ENCODE measurements at regions not wholly inside any gene's neighbourhood (a gene's known extent, or its start where the extent isn't known, plus 50 kb on each side); places are given as distances from the start of the nearest gene placed in this dataset.
"Not testable (repeated sequence)": the region's sequence is repeated elsewhere in the genome, so short reads cannot be mapped to it uniquely, and the experiment has no call there.

DNA sequence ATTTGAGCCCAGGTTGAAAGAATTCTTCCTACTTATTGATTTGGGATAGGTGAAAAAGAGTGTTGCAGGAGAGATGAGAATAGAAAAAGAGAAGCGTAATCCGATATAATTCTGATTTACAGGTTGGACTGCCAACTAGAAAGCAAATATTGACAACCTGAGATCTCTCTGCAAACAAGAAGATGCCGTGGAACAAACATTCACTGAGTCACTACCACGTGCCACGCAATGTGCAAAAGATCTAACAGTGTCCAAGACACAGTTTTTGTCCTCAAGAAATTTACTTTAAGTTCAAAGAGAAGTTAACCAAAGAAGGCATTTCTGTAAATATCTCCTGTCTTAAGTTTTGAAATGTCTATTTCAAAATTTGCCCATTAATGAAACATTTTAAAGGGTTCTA, 578.0 kb upstream of the ARID1B start:
- no peak for DNase-seq (ENCODE audit: low read depth in 1 of 2, low spot score in 1 of 2)

DNA sequence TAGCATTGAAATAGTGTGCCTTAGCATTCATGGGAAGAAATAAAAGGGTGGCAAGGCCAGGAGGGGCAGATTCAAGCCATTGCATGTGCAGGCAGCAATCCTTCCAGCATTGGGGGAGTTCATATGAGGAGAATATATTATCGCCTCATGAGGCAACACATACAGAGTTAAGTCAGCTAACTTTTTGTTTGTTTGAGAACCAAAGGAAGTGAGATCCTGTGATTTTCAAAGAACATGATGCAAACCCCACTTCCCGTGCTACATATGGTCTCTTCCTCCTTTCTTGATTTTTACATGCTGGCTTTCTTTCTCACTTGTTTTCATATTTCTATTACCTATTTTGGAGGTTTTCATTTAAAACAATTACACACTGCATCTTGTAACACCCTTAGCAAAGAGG, 579.7 kb upstream of the ARID1B start:
- DNase-seq (ENCODE audit: low read depth in 1 of 2, low spot score in 1 of 2) = no peak

DNA sequence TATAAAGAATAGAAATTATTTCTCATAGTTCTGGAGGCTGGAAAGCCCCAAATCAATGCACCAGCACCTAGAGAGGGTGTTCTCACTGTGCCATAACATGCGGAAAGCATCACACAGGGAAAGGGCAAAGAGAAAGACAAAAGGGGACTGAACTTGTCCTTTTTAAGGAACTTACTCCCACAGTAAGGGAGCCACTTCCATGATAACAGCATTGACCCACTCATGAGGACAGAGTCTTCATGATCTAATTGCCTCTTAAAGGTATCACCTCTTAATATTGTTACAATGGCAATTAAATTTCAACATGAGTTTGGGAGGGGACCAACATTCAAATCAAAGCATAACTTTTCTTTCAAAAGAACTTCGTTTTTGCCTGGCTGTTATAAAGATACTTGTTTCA, 582.2 kb upstream of the ARID1B start:
- DNase-seq (ENCODE audit: low read depth in 1 of 2, low spot score in 1 of 2) = no peak

DNA sequence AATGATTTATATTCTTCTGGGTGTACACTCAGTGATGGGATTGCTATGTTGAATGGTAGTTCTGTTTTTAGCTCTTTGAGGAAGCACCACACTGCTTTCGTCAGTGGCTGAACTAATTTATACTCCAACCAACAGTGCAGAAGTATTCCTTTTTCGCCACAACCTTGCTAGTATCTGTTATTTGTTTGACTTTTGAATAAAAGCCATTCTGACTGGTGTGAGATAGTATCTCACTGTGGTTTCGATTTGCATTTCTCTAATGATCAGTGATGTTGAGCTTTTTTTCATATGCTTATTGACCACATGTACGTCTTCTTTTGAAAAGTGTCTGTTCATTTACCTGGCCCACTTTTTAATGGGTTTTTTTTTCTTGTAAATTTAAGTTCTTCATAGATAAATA, 583.8 kb upstream of the ARID1B start:
- no peak for DNase-seq (ENCODE audit: low read depth in 1 of 2, low spot score in 1 of 2)

DNA sequence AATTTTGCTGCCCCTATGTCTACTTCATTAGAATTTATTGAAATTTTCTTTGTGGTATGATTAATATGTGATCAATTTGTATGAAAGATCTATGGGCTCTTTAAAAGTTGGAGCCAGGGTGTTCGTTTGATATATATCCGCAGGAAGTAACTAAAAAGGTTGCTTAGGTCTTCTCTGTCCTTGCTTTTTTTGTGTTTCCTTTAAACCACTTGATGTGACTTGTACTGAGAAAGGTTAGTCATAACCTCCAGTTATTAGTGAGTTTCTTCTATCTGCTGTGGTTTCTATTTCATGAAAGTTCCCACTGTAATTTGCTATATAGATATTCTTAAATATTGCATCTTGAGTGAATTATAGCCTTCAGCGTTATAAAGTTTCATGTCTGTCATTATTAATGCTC, 585.3 kb upstream of the ARID1B start:
- DNase-seq (ENCODE audit: low read depth in 1 of 2, low spot score in 1 of 2) = no peak

DNA sequence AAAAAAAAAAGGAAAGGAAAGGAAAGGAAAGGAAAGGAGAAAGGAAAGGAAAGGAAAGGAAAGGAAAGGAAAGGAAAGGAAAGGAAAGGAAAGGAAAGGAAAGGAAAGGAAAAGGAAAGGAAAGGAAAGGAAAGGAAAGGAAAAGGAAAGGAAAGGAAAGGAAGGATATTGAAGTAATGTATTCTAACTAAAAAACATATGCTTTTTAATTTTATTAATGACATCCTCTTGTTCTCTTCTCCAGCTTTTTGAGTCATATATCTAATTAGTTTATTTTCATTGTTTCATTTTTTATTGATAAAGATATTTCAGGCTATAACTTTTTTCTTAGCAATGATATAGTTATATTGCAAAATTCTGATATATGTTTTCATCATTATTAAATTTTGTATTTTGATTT, 585.8 kb upstream of the ARID1B start:
- DNase-seq (ENCODE audit: low read depth in 1 of 2, low spot score in 1 of 2) = not testable (repeated sequence)

DNA sequence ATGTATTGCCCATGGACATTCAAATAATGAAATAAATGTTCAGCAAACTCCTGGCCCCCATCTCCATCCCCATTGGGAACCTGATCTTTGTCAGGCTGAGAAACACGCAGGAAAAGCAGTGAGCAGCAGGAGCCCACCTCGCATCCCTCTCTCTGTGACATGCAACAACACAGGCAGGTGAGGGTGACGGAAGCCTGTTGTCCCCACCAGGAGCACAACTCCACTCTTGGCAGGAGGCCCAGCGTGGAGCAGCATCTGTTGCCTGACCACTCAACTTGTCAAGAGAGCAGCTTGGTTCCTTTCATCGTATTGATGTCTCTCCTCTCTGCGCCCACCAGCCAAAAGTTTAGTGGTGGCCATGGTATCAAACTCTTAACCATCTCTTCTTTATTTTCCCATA, 586.9 kb upstream of the ARID1B start:
- DNase-seq (ENCODE audit: low read depth in 1 of 2, low spot score in 1 of 2) = no peak

DNA sequence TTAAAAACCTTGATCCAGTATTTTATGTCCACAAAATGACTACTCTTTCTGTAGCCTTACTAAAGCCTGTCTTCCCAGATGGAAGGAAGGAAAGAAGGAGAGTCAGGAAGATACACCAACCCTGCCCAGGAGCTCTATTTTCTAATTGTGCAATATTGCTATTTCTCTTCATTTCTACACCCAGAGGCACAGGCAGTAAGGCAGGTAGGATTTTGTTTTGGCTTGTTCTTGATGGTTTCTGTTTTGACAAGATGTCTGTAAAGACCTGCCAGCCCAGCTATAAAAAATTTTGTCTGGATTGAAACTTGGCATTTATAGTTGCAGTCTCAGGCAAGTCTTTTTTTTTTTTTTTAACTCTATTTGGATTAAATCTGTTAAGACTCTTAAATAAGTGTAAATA, 587.5 kb upstream of the ARID1B start:
- no peak for DNase-seq (ENCODE audit: low read depth in 1 of 2, low spot score in 1 of 2)

DNA sequence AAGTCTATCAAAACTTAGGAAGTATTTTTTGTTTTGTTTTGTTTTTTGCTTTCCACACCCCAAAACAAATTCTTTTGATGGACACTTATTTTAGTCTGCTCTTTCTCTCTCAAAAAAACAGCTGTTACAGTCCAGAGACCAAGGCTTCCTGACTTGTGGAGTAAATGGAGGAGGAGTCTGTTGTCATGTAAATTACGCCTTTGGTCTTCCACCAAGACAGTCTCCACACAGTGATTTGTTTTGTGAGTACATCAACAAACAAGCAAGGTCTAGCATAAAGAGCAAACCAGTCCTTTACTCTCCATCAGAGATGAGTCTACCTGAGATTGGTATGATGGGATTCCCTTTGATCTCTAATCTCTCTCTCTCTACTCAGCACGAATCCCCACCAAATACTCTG, 588.0 kb upstream of the ARID1B start:
- no peak for DNase-seq (ENCODE audit: low read depth in 1 of 2, low spot score in 1 of 2)

DNA sequence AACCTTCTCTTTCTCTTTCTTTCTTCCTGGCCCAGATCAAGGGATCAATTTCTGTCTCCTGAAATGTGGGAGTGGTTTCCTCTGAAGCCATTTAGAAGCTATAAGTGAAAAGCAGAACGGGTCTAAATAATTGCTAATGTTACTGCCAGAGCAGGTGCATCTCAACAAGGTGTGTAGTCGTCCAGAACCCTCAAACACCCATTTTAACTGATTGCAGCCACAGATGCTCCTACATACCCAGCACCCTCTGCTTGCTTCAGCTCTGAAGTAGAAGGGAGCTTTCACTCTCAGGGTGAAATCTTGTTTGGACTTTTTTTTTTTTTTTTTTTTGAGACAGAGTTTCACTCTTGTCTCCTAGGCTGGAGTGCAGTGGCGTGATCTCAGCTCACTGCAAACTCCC, 592.1 kb upstream of the ARID1B start:
- DNase-seq (ENCODE audit: low read depth in 1 of 2, low spot score in 1 of 2) = no peak

DNA sequence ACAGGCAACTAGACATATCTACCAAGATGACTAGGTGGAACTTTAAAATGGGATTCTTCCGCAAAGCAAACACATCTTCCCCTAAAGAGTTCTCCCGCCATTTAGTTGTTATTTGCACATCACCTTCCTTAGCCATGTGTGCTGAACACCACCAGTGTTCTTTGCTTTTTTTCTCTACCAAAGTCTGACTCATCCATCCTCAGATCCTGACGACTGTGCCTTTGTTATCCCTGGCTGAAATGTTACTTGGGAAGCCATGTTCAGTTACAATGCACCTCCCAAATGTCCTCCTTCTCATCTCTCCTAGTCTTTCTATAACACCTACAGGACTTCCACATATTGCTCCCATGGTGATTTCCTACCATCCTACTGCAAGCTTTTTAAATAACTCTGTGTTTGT, 593.5 kb upstream of the ARID1B start:
- no peak for DNase-seq (ENCODE audit: low read depth in 1 of 2, low spot score in 1 of 2)

DNA sequence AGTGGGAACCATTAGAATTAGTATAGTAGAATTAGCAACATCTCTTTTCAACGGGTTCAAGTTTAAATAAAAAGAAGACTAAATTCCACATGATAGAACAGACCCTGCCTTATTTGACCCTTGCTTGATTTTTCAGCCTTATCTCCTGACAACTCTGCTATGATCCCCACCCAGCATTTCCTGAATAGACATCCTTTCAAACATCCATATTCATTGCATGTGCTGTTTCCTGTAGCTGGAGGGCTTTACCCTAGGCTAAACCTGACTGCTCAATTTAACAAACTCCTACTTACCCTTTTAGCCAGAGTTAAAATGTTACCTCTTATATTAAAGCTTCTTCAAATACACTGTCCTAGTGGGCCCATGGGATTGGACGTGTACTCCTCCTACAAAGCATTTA, 594.8 kb upstream of the ARID1B start:
- no peak for DNase-seq (ENCODE audit: low read depth in 1 of 2, low spot score in 1 of 2)

DNA sequence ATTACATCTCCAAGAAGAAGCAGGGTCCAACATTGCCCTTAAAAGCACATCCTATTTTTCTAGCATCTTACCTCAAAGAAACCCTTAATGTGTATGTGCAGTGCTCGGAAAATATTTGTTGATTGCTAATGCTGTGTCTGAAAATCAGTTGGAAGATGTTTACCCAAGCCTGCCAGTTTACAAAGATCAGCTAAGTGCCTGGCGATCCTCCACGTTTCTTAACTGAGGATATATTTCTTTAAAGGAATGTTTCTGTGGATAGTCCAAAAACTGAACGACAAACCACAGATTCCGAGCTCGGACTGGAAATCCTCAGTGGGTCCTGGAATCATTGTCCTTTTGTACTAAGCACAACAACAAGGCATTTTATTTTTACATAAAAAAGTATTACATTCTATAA, 595.7 kb upstream of the ARID1B start:
- DNase-seq (ENCODE audit: low read depth in 1 of 2, low spot score in 1 of 2) = no peak

DNA sequence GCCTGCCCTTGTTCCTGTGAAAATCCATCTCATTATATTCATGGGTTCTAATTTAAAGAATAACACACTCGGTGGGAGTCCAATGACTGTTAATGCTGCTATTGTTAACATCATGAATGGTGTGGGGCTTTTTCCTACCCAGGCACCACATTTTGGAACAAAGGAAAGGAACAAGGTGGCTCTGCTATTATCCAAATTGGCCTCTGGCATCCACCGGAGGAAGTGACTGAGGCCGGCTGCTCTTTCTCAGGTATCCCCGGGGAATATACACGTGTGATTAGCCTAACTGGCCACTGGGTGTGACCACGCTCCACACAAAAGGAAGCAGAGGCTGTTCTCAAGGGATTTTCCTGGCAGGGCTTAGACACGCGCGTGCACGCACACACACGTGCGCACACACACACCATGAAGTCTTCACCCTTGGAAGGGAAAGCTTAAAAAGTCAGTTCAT, 601.2 kb upstream of the ARID1B start:
- DNase-seq (ENCODE audit: low read depth in 1 of 2, low spot score in 1 of 2) = no peak

DNA sequence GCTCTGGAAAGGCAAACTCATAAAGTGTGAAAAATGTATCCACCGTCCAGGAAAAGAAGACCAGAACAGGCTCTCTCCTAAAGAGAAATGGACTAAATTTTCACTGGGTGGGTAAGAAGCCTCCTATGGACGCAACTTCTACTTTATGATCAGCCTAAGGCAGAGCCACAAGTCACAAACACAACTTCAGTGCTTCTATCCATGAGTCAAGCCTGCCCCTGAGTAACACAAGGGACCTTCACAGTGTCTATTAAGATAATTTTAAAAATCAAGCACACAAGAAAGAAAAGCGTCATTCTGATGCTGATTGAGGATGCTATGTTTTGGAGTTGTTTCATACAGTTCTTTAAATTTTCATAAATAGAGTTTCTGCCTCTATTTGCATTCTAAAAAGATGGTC, 601.7 kb upstream of the ARID1B start:
- no peak for DNase-seq (ENCODE audit: low read depth in 1 of 2, low spot score in 1 of 2)

DNA sequence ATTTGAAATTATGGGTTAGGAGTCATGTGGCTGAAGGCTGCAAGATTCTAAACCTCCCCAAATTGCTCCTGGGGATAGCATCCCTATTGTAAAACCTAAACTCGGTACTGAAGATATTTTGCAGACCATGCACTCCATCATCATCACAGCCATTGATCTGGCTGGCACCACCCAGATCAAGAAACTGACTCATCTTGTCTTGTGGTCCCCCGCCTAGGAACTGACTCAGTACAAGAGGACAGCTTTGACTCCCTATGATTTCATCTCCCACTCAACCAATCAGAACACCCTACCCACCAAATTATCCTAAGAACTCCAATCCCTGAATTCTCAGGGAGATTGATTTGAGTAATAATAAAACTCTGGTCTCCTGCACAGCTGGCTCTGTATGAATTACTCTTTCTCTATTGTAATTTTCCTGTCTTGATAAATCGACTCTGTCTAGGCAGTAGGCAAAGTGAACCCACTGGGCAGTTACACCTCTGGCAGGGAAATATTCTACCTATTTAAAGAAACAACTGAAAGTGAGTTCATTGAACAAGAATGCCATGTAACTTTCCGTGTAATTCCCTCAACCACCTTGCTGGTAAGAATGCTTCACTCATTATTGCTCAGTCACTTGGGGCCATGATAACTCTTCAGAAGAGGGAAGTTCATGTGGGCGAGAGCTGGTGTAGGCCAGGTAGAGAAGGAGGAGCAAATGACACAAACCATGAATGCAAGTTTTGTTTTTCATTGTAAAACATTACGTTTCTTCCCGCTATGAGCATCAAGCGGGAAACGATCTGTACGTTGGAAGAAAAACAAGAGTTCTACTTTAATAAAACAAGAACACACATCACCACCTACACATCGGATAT, 602.9 kb upstream of the ARID1B start:
- no peak for DNase-seq (ENCODE audit: low read depth in 1 of 2, low spot score in 1 of 2)

DNA sequence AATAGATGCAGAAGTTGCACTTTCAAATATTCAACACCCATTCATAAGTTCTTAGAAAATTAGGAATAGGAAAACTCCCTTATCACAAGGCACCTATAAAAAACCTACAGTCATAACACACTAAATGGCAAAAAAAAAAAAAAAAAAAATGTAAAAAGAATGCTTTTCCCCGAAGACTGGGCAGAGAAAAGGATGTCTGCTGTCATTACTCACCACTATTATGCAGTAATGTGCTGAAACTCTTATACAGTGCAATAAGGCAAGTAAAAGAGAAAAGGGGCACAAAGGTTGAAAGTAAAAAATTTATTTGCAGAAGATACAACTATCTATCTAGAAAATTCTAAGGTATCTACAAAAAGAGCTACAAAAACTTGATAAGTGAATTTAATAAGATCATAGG, 607.8 kb upstream of the ARID1B start:
- DNase-seq (ENCODE audit: low read depth in 1 of 2, low spot score in 1 of 2) = no peak

DNA sequence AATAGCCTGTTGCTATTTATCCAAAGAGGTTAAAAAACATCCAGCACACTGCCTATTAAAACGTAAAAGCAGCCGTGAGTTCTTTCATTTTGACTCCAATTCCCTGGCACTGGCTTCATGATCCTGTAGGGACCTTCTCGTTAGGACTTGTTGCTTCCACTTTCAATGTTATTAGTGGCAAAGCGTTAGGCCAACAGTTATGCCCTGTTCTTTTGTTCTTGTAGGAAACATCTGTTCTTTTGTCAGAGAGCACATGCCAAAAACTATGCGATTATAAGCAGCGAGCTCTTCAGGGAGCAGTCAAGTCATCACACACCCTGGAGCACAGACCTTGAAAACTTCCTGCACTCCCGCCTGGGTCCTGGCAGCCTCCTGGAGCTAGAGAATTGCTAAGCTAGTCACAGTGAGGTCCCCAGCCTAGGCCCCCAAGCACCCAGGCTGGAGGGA, 609.5 kb upstream of the ARID1B start:
- DNase-seq (ENCODE audit: low read depth in 1 of 2, low spot score in 1 of 2) = no peak

DNA sequence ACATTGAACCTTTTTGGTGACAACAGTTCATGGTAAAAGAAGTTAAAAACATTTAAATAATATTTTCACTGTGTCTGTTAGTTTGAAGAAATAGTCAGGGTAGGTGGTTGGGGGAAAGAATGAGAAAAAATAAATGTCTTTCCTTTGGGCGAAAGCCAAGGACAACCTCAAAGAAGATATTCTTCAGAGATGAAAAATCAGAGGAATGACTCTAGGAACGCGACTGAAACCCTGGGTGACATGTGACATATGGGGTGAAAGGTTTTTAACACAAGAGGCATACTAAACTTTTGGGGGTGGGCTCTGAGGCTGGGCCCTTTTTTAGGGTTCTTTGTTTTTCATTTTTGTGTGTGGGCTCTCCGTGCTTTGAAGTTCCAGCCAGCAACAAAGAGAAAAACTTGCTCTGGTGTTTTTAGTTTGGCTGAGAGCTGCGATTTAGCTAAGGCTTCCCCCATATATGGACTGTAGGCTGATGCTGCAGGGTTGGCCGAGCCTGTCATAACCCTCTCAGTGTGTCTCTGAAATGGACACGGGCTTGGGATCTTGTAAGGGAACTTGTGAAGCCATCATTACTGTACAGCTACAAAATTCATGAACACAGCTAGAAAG, 610.1 kb upstream of the ARID1B start:
- DNase-seq (ENCODE audit: low read depth in 1 of 2, low spot score in 1 of 2) = no peak

DNA sequence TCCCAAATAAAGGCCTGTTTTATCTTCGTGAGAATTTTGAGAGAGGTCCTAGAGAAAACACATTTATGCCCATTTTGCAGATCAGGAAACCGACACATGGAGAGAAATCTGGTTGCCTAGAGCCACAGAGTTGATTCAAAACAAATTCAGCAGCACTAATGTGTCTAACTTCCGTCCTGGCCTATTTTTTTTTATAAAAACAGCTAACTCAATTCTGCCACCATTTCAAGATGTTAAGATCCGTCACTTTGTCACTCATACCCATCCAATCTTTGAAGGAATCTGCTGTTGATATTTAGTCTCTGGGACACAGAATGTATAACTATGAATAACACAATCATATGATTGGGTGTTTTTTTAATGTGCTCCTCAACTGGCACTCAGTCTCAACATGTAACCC, 611.1 kb upstream of the ARID1B start:
- DNase-seq (ENCODE audit: low read depth in 1 of 2, low spot score in 1 of 2) = no peak

DNA sequence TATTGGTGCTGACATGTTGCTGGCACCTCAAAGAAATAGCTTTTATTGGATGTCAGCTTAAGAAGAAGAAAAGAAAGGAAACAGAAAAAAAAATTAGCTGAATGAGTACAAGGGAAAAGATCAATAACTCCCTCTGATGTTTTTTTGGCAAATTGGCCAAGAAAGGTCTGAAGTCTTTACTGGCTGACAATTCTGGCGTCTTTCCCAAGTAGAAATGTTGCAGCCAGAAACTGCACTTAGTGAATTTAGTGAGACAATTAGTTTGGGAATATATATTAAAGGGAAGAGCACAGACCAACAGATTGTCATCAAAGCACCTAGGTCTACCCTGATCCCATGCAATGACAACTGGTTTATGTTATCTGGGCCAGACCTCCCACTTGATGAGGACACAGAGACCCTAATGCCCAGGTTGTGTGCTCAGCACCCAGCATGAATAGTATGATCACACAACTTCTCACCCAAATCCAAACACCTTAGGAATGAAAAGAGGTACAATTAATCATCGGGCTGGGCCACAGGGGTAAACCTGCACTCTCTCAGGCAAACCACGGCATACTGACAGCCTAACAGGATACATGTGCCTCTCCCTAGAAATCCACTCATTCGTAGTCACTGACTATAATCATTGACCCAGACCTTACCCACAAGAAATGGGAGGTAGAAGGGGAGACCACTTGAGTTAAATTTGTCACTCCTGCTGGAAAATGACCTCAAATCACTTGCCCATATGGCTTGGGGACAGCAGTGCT, 612.3 kb upstream of the ARID1B start:
- no peak for DNase-seq (ENCODE audit: low read depth in 1 of 2, low spot score in 1 of 2)

DNA sequence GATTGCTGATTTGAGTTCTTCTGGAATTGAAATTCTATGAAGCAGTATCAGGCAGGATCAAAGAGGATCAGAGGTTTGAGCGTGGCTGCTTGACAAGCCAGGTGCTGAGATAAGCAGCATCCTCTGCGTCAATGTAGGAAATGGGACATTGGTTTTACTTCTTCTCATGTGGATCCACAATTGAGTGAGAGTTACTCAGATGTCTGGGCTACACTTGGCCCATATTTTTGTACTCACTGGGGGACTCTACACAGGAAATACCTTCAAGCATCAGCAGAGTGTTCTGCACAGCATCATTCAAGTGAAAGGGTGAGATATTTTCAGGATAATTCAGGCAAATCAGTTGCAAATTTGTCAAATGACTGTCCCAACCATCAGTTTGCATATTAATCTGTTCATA, 613.9 kb upstream of the ARID1B start:
- DNase-seq (ENCODE audit: low read depth in 1 of 2, low spot score in 1 of 2) = no peak
